CD4-positive, alpha-beta T cell treated with Interferon gamma for 1 hour (primary cell): ENCODE measurements at regions not wholly inside any gene's neighbourhood (a gene's known extent, or its start where the extent isn't known, plus 50 kb on each side); places are given as distances from the start of the nearest gene placed in this dataset.
A peak's percentile ranks its signal among the peaks of the same experiment; 100 is the strongest.

Source experiments
- DNase-seq: peaks from one replicate; pipeline ENCODE4 v3.0.0-alpha.2; 2020

DNA sequence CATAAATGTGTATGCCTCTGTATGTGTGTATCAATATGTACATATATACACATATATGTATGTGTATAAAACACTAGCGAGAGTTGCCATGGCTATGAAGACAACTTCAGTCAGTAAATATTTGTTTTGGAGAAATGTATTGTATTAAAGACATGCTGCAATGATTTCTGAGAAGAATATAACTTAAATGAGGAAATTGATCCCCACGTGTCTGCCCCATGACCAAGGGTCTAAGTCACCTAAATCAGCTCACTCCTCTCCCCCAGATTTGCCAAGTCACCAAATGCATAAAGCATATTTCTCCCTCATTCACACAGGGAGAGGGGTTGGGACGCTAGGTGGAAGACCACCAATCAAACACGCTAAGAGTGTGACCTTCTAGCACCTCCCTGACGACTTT, 58.3 kb upstream of the LYST start:
- no peak for DNase-seq

DNA sequence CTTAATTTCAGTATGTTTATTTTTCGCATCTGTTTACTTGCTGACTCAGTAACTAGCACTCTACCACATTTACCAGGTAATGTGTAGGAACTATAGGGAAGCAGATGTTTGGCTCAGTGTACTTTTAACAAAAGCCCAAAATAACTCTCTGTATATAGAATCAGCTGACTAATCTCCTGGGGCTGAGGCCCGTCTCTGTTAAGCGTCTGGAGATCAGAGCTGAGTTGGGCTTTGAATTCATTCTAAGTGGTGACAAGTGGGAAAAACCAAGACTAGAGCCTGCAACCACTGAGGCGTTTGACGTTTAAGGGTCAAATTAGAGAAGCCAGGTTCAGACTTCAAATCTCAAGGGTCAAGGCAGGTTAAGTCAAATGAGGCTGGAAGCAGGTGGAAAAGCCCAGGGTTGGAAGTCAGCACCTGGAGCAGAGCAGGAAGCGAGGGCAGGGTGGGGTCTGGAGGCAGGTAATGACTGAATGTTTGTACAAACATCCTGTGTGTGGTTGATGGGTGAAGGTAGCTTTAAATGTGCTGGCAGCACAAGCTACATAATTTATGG, 56.8 kb upstream of the LYST start:
- DNase-seq = no peak

DNA sequence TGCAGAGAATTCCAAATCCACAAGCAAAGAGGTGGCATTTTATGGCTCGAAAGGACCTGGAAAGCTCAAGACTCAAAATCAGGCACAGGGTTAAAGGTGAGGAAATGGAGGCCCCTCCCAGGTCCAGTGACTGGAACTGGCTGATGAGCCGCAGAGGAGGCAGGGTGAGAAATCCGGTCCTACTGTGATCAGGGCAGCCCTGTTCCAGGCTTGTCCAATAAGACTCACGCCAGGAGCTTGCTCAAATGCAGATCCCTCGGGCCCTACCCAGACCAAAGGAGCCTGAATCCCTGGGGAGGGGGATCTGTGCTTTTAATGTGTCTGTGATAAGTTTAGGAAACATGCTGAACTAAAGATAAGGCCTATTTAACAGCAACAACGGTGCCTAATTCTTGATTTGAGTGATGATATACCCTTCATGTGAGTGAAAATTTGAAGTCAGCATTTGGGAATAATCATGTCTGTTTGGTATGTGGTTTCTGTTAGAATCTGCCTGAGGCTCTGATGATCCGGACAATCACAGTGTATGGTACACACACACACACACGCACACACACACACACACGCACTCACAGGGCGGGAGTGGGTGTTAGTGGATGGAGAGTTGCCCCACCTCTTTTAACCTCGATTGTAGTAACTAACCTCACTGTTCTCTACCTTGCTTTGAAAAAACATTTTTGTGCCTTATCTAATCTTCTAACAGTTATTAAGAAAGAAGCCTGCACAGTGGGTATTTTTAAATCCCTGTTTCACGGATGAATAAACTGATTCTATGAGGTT, 54.1 kb upstream of the LYST start:
- no peak for DNase-seq

DNA sequence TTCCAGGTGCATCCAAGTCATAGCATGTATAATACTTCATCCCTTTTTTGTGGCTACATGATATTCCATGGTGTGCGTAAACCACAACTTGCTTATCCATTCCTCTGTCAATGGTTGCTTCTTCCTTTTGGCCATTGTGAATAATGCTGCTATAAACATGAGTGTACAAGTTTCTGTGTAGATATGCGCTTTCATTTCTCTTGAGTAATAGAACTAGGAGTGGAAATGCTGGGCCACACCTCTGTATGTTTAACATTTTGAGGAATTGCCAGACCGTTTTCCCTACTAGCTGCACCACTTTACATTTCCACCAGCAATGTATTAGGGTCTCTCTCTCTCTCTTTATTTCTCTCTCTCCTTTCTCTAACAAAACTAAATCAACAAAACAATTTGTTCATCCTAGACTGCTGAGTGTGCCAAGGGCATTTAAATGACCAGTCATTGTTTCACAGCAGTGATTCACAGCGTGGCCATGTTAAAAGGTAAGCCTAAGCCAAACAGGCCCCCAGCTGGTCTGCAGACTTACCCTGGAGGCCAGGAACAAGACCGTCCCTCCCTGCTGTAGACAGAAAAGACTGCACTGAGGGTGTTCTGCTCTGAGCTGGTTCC, 53.2 kb upstream of the LYST start:
- no peak for DNase-seq

DNA sequence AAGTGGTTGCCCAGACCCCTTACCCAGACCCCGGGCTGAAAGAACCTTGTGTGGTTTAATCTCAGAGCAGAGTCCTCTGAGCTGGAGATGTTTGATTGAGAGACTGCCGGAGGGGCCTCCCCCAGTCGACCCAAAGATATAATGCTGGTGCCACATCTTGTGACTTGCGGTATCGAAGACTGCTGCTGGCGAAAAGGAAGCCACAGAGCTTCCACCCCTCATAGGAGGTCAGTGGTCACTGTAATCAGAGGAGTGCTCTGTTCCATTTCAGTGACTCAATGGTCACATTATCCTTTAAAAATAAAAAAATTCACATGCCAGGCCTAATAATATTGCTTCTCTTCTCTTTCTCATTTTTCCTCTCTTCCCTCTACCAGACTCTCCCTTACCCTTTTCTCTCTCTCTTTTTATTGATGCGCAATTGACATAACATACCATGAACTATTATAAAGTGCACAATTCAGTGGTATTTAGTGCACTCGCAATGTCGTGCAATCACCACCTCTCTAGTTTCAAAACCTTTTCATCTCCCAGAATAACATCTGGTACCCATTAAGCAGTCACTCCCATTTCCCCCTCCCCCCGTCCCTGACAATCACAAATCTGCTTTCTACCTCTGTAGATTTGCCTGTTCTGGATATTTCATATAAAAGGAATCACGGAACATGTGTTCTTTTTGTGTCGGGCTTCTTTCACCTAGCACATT, 52.6 kb upstream of the LYST start:
- DNase-seq = no peak

DNA sequence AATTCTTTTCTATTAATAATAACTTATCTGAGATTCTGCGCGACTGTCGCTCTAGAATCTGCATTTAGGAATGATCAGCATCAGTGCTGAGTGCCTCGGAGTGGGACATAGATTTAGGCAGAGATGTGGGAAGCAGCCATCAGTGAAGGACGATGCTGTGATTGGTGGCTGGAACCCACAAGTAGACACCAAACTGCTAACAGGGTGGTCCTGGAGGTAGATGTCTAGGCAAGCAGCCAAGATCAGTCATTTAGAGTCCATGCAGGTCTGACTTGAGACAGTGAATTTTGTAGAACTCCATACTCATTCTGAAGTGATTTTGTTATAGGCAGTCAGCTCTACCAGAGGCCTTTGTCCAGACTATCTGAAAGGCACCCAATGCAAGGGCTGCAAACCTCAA, 51.8 kb upstream of the LYST start:
- DNase-seq = no peak

DNA sequence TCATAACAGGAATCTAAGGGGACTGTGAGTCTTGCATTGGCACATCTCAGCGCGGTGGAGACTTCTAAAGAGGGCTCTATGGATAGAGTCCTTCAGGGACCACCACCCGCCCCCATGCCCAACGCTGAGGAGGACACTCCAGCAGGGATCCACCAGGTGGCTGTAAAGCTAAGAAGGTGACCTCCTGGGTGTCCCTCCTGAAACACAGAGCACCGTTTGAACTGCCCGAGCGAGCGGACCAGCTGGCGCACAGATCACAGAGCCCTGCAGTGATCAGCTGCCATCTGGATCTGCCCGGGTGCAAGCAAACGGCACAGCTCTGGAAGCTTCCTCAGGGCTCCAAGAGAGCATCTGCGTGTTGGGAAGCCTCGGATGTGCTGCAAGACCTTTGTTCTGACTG, 51.3 kb upstream of the LYST start:
- DNase-seq = no peak

DNA sequence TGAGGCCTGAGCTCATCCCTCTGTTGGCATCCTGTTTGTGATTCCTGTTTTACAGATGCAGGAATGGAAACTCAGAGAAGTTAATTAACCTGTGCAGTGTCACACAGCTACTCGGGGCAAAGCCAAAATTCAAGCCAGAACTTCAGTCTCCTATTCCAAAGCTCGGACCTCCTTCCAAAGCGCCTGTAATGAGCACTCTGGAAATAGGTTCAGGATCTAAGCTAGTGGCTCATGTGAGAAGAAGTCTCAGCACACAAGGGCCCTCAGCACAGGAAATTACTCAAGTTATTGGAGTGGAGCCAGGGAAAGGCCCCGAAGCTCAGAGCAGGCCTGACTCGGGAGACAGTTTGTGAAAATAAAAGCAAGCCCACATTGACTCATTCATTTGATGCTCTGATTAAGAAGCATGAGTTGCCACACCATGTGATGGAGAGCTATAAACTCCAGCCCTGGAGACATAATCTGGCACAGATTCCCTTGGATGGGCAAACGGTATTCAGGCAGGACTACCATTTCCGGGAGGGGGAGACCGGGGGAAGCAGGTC, 50.6 kb upstream of the LYST start:
- peak; percentile 65 for DNase-seq
